ENCODE measurements at regions not wholly inside any gene's neighbourhood (a gene's known extent, or its start where the extent isn't known, plus 50 kb on each side); places are given as distances from the start of the nearest gene placed in this dataset.

GRCh38 chr5:123763201-123763600, 251.2 kb downstream of the CSNK1G3 start:
- Histone ChIP-seq H3K4me1 (ENCODE audit: insufficient read depth, low read length) (no peaks in the 10 kb centered on the region), H3K27ac (ENCODE audit: low read depth, low read length) (no peak overlapping the region), H4K20me1 (ENCODE audit: insufficient read depth, low read length) (no peaks in the 10 kb centered on the region), H3K27me3 (ENCODE audit: insufficient read depth, low read length) (no peaks in the 10 kb centered on the region), H3K36me3 (ENCODE audit: insufficient read depth, low read length) (no peaks in the 10 kb centered on the region), H3K79me2 (ENCODE audit: insufficient read depth, low read length) (no peaks in the 10 kb centered on the region), H3K4me3 (ENCODE audit: insufficient read depth, low read length) (no peak overlapping the region), H2AFZ (ENCODE audit: low read length) (no peak overlapping the region), H3K4me2 (ENCODE audit: insufficient read depth, low read length) (no peak overlapping the region), H3K9me3 (ENCODE audit: low read depth, low read length) (no peaks in the 10 kb centered on the region)
- no peak for TF ChIP-seq CTCF (IDR thresholded peaks at IDR 0.05; ENCODE audit: extremely low read depth, low read depth, low read length)
- DNase-seq (ENCODE audit: insufficient read length, low spot score, missing footprints) = no peak

- peaks cover 36% of the 10 kb centered on the region for H3K4me1 ChIP-seq (ENCODE audit: insufficient read depth, low read length)
- no peak for TF ChIP-seq CTCF (IDR thresholded peaks at IDR 0.05; ENCODE audit: extremely low read depth, low read depth, low read length)
- DNase-seq (ENCODE audit: insufficient read length, low spot score, missing footprints) = no peak
- no peaks in the 10 kb centered on the region for H3K27me3 ChIP-seq (ENCODE audit: insufficient read depth, low read length)
- no peak overlapping the region for H3K4me2 ChIP-seq (ENCODE audit: insufficient read depth, low read length)
- no peak overlapping the region for H3K4me3 ChIP-seq (ENCODE audit: insufficient read depth, low read length)
- no peaks in the 10 kb centered on the region for H3K79me2 ChIP-seq (ENCODE audit: insufficient read depth, low read length)
- no peaks in the 10 kb centered on the region for H3K36me3 ChIP-seq (ENCODE audit: insufficient read depth, low read length)
- no peak overlapping the region for H3K27ac ChIP-seq (ENCODE audit: low read depth, low read length)
- no peaks in the 10 kb centered on the region for H3K9me3 ChIP-seq (ENCODE audit: low read depth, low read length)
- H2AFZ ChIP-seq (ENCODE audit: low read length) = no peak overlapping the region
- no peaks in the 10 kb centered on the region for H4K20me1 ChIP-seq (ENCODE audit: insufficient read depth, low read length)
Observed at GRCh38 chr5:123756816-123757215, 244.8 kb downstream of the CSNK1G3 start.

- Histone ChIP-seq H2AFZ (ENCODE audit: low read length) (peak overlapping the region; percentile 66), H3K4me1 (ENCODE audit: insufficient read depth, low read length) (peaks cover 36% of the 10 kb centered on the region), H3K4me3 (ENCODE audit: insufficient read depth, low read length) (no peak overlapping the region), H3K27me3 (ENCODE audit: insufficient read depth, low read length) (no peaks in the 10 kb centered on the region), H3K79me2 (ENCODE audit: insufficient read depth, low read length) (no peaks in the 10 kb centered on the region), H4K20me1 (ENCODE audit: insufficient read depth, low read length) (no peaks in the 10 kb centered on the region), H3K36me3 (ENCODE audit: insufficient read depth, low read length) (no peaks in the 10 kb centered on the region), H3K9me3 (ENCODE audit: low read depth, low read length) (no peaks in the 10 kb centered on the region), H3K27ac (ENCODE audit: low read depth, low read length) (peak overlapping the region; percentile 23), H3K4me2 (ENCODE audit: insufficient read depth, low read length) (peak overlapping the region; percentile 29)
- DNase-seq (ENCODE audit: insufficient read length, low spot score, missing footprints) = no peak
- no peak for TF ChIP-seq CTCF (IDR thresholded peaks at IDR 0.05; ENCODE audit: extremely low read depth, low read depth, low read length)
Observed at GRCh38 chr5:123756318-123756665, 244.3 kb downstream of the CSNK1G3 start.

GRCh38 chr5:123755653-123756317, 243.8 kb downstream of the CSNK1G3 start:
- Histone ChIP-seq H3K9me3 (ENCODE audit: low read depth, low read length) (no peaks in the 10 kb centered on the region), H3K4me3 (ENCODE audit: insufficient read depth, low read length) (no peak overlapping the region)

More at GRCh38 chr5:123755653-123756317, 243.8 kb downstream of the CSNK1G3 start:
- Histone ChIP-seq H4K20me1 (ENCODE audit: insufficient read depth, low read length) (no peaks in the 10 kb centered on the region), H3K27ac (ENCODE audit: low read depth, low read length) (peak overlapping the region; percentile 23), H3K4me1 (ENCODE audit: insufficient read depth, low read length) (peaks cover 36% of the 10 kb centered on the region), H3K4me2 (ENCODE audit: insufficient read depth, low read length) (peak overlapping the region; percentile 29), H3K27me3 (ENCODE audit: insufficient read depth, low read length) (no peaks in the 10 kb centered on the region), H3K79me2 (ENCODE audit: insufficient read depth, low read length) (no peaks in the 10 kb centered on the region), H3K36me3 (ENCODE audit: insufficient read depth, low read length) (no peaks in the 10 kb centered on the region), H2AFZ (ENCODE audit: low read length) (peak overlapping the region; percentile 66)
- TF ChIP-seq CTCF (IDR thresholded peaks at IDR 0.05; ENCODE audit: extremely low read depth, low read depth, low read length) = no peak
- DNase-seq (ENCODE audit: insufficient read length, low spot score, missing footprints) = peak; percentile 13
